GM18868 (cell line): ENCODE measurements at regions not wholly inside any gene's neighbourhood (a gene's known extent, or its start where the extent isn't known, plus 50 kb on each side); places are given as distances from the start of the nearest gene placed in this dataset.
"Not testable (repeated sequence)": the region's sequence is repeated elsewhere in the genome, so short reads cannot be mapped to it uniquely, and the experiment has no call there.

ENCODE experiments used
- ATAC-seq: cut with Tn5 transposase; IDR thresholded peaks from one replicate; pipeline ENCODE4 v1.9.1; 2021; ENCODE audit warnings: mild to moderate bottlenecking, moderate library complexity; ENCODE audit not compliant: unreplicated experiment

DNA sequence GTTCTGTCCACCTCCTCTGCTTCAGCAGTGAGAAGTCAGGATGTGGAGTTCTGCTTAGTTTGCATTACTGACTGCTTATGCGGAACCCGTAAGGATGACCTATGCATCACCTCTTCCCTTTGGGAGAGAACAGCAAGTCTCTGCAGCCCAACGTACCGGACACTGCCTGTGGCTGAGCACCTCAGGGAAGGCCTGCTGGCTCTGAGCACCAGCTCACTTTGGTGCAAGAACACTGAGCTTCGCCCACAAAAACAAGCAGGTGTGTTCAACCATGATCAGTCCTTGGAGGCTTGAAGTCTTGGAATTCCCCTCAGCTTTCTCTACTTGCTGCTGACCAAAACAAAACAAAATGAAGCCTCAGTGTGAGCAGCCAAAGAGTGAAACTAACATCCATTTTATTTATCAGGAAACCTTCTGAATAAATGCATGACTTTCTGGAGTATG, 52.7 kb upstream of the NCK2 start:
- ATAC-seq, result peak; percentile 97

DNA sequence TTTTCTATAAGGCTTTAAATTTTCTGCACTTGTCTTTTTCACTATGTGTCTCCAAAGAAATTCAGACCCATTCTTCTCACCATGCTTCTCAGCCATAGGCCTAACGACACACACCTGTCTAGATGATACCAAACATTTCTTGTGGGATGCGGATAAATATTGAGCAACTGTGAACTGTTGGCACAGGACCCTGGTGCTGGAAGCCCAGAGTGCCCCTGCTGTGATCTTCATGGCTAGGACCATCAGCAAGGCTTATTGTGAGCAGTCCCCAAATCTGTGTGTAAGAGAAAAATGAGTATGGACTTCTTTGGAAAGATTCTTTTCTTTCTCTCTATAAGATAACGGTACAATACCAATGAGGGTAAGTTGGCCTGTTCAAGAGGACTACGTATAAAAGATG, 54.1 kb upstream of the NCK2 start:
- ATAC-seq, result no peak

DNA sequence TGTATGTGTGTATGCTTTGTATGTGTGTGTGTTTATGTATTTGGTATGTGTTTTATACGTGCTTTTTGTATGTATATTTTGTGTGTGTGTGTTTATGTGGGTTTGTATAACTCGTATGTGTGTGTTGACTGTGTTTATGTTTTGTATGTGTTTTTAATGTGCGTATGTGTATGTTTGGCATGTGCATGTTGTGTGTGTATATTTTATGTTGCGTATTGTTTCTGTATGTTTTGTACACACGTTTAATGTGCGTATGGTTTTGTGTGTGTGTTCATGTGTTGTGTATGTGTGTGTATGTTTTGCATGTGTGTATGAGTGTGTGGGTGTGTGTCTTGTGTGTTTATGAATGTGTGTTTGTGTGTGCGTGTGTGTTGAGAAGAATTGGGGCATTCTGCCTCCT, 55.2 kb upstream of the NCK2 start:
- no peak for ATAC-seq

DNA sequence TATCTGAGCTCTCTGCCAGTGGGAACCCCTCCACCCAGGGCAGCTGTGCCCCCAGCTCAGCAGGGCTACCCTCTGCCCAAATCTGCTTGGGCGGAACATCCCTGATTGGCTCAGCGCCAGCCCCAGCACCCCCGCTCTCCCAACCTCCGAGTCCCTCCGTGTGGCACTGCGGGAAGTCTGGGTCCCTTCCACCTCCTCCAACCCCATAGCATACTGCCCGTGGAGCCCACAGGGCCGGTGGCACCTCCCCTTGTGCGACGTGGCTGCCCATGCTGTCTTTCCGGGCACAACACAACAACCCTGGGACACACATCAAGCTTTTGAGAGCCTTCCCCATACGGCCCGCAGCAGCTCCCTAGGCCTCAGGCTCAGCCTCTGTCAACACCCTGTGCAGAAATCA, 55.8 kb upstream of the NCK2 start:
- ATAC-seq, result no peak

DNA sequence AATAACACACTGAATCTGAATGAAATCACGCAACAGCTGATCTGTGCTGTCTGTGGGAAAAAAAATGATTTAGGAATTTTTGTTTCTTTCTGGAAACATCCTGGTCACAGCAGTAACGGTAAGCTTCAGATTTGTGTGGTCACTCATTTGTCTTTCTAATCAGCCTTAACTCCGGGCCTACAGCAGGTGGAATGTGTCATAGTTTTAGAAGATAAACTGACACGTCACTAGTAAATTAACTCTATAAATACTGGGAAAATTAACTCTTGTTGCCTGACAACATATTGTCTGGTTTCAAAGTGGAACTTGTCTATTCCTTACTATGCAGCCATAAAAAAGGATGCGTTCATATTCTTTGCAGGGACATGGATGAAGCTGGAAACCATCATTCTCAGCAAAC, 58.1 kb upstream of the NCK2 start:
- ATAC-seq, result no peak

DNA sequence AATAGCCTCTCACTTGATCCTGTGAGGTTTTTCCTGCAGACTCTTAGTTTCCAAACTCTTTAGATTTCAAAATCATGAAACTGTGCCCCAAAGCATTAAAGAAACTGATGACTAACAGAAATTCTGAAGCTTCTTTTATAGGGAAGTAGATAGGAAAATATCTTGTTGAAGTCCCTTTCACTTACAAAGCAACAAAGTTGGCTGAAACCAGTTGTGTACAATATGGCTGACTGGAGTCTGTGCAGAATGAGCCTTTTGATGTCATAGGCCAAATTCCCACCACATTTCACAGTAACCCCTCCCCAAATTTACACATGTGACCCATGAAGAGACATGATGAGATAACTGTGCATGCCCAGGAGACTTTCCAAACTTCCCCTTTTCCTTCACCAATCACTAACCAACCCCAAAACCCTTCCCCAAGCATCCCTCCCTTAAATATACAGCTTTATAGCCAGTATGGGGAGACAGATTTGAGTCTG, 61.7 kb upstream of the NCK2 start:
- no peak for ATAC-seq

DNA sequence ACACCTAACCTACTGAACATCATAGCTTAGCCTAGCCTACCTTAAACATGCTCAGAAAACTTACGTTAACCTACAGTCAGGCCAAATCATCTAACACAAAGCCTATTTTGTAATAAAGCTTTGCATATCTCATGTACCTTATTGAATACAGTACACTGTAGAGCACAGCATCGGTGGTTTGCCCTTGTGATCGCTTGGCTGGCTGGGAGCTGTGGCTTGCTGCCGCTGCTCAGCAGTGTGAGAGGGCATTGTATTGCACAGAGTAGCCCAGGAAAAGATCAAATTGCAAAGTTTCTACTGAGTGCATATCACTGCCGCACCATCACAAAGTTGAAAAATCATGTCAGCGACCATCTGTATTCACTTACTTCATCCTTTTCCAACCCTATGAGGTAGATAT, 62.3 kb upstream of the NCK2 start:
- no peak for ATAC-seq

DNA sequence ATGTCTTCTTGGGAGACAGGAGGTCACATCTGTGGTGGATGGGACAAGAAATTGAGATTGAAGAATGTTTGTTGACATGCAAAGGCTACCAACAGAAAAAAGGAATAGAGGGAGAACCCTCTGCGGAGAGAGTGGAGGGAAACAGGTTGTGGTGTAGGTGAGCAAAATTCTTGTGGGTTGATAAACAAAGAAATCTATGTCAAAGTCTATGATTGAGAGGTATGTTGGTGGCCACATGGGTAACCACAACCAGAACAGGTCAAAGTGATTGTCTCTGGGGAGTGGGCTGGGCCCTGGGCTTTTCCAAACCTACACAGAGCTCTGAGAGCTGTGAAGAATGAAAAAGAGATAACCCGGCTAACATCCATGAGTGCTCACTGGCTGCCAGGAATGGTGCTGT, 62.8 kb upstream of the NCK2 start:
- no peak for ATAC-seq

DNA sequence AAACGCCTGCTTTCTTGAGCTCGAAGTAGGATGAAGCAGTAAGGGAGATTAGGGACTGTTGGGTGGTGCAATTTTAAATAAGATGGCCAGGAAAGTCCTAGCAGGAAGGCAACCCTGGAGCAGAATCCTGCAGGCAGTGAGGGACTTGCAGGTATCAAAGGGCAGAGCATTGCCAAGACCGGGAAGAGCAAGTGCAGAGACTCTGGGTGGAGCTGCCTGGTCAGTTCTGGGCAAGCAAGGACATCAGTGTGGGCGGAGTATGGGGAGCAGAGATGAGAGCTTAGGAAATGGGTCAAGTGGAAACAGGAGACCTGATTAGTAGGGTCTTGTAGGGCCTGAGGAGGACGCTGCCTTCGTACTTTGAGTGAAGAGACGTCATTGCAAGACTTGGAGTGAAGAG, 64.4 kb upstream of the NCK2 start:
- no peak for ATAC-seq

DNA sequence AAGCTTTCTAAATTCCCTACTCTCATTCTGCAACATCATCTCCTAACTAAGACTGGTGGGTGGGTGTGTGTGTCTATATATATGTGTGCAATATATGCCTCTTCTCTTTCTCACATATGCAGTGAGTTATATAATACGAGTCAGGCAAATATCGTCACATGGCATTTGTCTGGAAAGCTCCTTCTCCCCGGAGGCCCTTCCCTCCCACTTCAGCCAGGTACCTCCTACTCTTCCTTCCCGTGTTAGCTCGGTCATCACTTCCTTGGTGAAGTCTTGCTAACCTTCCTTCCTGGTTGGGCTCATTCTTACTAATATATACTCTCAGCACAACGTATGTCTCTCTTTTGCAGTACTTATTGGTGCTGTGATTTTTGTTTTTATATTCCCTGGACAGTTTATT, 66.4 kb upstream of the NCK2 start:
- no peak for ATAC-seq

DNA sequence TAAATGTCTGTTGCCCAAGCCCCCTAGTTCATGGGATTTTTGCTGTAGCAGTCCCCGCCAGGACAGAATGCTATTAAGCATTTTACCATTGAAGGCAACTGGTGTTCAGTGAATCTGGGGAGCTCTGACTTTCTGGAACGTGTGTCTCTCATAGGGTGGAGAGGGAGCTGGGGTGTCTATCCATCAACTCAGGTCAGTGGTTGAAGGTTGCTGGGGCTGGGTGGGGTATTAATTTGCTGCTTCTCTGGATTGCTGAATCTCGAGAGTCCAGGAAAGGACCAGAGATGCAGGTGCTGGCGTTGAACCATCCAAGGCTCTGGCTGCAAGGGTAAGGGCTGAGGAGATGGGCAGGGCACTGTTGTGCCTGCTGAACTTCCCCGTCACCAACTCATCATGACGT, 66.8 kb upstream of the NCK2 start:
- no peak for ATAC-seq

DNA sequence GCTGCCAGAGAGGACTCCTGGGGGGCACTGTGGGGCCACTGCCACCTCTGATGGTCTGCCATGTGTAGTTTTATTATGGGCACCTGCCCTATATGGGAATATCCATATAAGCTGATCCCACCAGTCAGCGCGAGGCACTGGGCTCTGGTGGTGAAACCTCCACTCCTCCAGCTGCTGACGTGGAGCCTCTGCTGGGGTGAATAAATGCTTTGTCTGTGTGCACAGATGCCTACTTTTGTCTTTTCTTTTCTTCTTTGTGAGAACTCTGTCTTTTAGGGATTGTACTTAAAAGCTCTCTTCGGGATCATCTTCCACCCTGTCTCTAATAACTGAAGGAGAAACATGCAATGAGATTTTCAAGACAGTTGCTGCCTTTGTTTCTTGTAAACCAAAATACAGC, 68.9 kb upstream of the NCK2 start:
- ATAC-seq, result no peak

DNA sequence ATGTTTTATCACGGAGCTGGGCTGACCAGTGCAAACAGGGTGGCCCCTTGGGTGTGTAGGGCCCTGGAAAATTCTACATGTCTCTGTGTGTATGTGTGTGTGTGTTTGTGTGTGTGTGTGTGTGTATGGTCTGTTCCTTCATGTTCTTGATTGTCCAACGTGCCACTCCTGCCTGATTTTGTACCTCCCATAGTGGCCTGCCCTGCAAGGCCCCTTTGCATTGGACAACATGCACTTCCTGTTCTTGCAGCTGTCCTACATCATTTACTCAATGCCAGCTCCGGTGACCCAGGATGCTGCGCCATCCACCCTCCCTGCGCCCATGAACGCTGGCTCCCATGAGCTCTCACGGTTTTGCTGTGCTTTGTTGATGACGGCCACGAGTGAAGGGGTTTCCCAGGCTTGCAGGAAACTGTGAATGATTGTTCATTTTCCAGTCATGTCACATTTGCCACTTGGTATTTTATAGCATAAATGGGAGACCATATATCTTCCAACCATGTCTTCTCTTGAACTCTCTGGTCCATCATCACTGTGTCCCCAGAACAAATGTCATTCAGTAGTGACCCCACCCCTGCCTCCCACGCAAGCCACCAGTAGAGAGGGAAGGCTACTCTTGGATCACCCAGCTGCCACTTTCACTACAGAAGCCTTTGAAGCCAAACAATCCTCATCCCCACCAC, 69.7 kb upstream of the NCK2 start:
- ATAC-seq, result no peak

DNA sequence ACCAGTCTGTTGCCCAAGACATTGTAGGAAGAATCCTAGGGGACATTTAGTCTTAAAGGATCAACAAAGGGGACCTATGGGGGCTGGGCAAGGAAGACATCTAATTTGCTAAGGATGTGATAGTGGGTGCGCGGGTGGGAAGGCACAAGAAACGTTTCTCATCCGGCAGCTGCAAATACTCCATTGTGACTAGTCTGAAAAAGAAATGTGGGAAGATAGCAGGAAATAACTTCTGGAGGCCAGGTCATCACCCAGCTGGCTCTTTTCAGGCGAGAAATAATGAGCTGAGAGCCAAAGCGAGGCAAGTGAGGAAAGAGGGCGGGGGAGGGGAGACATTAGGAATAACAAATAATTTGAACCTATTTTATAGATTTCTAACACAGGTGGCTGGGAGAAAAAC, 70.3 kb upstream of the NCK2 start:
- no peak for ATAC-seq

DNA sequence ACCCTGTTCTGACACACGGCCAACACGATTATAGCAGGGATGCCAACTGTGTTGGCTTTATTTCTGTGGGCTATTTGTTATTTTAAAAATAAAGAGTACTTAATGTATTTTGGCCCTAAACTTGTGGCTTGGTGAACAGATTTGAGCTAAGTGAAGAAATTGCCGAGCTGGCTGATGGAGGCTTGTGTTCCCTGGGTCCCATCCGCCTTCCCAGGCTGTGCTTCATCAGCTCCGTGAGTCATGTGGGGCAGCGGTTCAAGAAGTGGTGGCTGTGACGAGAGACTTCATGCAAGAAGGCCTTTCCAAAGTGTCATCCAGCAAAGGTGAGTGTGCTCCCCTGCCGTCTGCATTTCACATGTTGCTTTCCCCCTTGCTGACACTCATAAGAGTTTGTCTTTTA, 73.6 kb upstream of the NCK2 start:
- no peak for ATAC-seq

DNA sequence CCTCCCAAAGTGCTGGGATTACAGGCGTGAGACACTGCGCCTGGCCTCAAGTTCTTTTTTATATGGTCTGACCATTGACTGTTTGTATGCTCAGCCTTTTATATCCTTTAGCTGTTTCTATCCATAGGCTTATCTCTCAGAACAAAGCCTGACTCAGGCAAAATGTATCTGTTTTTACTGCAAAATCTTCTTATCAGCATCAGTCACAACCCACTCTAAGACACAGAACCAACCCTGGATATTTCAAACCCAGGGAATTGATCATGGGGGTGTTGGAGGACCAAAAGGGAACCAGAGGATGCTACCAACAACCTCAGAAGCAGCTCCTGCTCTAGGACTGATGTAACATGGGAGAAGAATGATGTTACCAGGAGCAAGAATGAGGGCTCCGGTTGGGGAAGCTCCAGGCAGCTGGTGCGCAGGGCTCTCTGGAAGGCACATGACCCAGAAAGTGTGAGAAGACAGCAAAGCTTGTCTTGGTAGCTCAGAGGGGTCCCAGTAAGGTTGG, 75.3 kb upstream of the NCK2 start:
- no peak for ATAC-seq

DNA sequence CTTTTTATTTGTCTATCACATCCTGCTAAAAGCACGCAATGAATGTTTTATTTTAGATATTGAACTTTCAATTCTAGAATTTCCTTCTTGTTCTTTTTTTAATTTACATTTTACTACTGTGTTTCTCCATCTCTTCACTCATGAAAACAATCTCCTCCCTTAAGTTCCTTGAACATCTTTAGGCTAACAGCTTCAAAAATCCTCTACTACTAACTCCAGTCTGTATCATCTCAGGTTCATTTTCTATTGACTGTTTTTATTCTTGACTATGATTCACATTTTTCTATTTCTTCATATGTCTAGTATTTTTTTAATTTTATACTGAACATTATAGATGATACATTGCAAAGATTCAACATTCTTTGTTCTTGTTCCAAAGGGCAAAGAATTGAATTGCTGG, 79.2 kb upstream of the NCK2 start:
- no peak for ATAC-seq

DNA sequence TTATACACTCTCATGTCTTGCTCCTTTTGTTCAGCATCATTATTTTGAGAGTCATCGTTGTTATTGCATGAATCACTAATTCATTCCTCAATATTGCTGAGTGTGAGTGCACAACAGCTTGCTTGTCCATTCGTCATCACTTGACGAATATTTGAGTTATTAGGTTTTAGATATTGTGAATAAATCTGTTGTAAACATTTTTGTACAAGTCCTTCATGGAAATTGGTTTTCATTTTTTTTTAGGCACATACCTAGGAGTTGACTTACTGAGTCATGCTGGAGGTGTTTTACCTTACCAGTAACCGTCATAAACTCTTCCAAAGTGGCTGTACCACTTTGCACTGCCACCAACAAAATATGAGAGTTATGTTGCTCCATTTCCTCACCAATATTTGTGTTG, 84.2 kb upstream of the NCK2 start:
- no peak for ATAC-seq

DNA sequence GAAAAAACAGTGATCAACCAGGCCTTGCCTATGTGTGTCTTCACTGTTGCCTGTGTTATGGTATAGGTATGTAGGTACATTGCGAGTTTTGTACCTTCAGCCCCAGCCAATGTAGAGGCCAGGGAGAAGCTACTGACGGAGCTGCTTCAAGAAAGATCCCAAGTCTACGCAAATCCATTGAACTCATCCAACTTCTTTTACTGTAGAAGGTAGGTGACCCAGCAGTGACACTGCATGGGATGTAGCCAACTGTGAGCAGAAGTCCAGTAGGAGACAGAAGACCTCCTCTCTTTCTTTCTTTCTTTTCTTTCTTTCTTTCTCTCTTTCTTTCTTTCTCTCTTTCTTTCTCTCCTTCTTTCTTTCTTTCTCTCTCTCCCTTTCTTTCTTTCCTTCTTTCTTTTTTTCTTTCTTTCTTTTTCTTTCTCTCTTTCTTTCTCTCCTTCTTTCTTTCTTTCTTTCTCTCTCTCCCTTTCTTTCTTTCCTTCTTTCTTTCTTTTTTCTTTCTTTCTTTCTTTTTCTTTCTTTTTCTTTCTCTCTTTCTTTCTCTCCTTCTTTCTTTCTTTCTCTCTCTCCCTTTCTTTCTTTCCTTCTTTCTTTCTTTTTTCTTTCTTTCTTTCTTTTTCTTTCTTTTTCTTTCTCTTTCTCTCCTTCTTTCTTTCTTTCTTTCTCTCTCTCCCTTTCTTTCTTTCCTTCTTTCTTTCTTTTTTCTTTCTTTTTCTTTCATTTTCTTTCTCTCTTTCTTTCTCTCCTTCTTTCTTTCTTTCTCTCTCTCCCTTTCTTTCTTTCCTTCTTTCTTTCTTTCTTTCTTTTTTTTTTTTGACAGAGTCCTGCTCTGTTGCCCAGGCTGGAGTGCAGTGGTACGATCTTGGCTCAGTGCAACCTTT, 88.7 kb upstream of the NCK2 start:
- ATAC-seq, result not testable (repeated sequence)

DNA sequence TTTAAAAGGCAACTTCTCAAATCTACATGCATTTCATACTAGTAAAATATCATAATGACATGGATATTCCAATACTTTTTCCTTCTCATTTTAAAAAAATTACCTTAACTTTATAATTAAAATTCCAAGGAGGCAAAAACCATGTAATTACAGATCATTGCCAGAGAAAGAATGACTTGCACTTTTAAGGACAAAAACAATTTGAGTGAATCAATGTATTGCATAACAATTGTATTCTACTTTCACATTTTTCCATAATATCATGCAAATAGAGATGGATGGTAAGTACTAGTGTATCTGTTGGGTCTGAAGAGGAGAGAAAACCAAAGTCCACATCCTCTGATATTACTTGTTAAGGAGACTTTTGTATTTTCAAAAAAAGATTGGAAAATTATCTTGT, 89.5 kb upstream of the NCK2 start:
- ATAC-seq, result no peak

DNA sequence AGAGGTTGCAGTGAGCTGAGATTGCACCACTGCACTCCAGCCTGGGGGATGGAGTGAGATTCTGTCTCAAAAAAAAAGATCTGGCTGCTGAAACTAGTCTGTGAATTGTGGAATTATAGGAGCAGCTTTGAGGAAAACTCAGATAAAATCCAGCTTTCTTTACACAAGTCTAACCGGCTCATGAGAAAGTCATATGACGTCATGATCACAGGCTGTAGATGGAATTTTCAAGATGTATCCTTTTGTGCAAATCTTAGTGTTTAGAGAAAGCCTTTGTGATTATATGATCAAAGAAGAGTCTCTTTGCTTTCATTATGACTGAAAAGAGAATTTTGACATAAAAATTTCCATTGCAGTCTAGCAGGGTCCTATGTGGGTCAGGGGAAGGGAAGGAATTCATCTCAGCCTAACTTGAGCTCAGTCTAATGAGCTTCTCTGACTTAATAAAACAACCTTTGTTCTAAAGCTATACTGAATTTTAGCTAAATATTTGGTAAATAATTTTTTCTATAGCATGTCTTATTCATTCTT, 90.2 kb upstream of the NCK2 start:
- ATAC-seq, result no peak

DNA sequence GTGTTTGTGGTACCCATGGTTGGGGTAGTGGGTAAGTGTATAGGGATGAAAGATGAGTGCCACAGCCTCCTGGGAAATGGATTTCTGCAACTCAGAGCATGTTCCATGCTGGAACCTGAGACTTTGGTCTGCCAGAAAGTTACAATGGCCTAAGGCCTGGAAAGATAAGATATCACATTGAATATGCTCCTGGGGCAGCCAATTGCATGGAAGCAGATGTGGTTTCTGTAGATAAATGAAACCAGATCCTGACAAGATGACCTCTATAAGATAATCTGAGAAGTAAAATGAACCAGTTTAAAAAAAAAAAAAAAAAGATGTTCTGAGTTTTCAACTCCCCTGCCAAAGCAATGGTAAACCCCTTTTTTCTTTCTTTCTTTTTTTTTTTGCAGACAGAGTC, 91.4 kb upstream of the NCK2 start:
- no peak for ATAC-seq
